Spleen (tissue), 7 donors: ENCODE measurements at regions not wholly inside any gene's neighbourhood (a gene's known extent, or its start where the extent isn't known, plus 50 kb on each side); places are given as distances from the start of the nearest gene placed in this dataset.

Source experiments
- CTCF ChIP-seq, 11 experiments: fragments of 200-600 bp in 7 of 11; fragments of 450-650 bp in 4 of 11; sonication (generic) in 4 of 11; IDR thresholded peaks in 8 of 11; conservative IDR thresholded peaks in 3 of 11; 1 replicate in 7 of 11; 2 replicates in 4 of 11; pipeline versions ENCODE4 v1.4.0 to v1.8.0; 2016 to 2021; ENCODE audit warnings: antibody characterized with exemption in 11 of 11, inconsistent platforms in 4 of 11, mild to moderate bottlenecking in 1 of 11
- POLR2A ChIP-seq, 3 donors: fragments of 450-650 bp; IDR thresholded peaks; one replicate each; pipeline ENCODE4 v1.5.1; 2017; ENCODE audit warnings: antibody characterized with exemption in 3 of 3, mild to moderate bottlenecking in 1 of 3
- POLR2AphosphoS5 ChIP-seq, 3 donors: sonication (generic); formaldehyde crosslinking; IDR thresholded peaks; one replicate each; pipeline ENCODE4 v1.5.1; 2017; ENCODE audit warnings: antibody characterized with exemption in 3 of 3
- donor health status: DM: no; HTN: no; CAD: no; lungs with moderate emphysema.
- donor health status: DM: no; HTN: no; CAD: no.
- donor health status: DM: no; HTN: no; CAD: no.

- no peak for TF ChIP-seq CTCF (IDR thresholded peaks at IDR 0.05 in 8 of 11, conservative IDR thresholded peaks at IDR 0.05 in 3 of 11)
- no peak for TF ChIP-seq POLR2AphosphoS5 (IDR thresholded peaks at IDR 0.05)
- no peak for TF ChIP-seq POLR2A (IDR thresholded peaks at IDR 0.05)
Measured at GRCh38 chr6:139951172-139951571, 576.7 kb upstream of the CITED2 start.
